ENCODE measurements at regions not wholly inside any gene's neighbourhood (a gene's known extent, or its start where the extent isn't known, plus 50 kb on each side); places are given as distances from the start of the nearest gene placed in this dataset.
"Not testable (repeated sequence)": the region's sequence is repeated elsewhere in the genome, so short reads cannot be mapped to it uniquely, and the experiment has no call there.

DNA sequence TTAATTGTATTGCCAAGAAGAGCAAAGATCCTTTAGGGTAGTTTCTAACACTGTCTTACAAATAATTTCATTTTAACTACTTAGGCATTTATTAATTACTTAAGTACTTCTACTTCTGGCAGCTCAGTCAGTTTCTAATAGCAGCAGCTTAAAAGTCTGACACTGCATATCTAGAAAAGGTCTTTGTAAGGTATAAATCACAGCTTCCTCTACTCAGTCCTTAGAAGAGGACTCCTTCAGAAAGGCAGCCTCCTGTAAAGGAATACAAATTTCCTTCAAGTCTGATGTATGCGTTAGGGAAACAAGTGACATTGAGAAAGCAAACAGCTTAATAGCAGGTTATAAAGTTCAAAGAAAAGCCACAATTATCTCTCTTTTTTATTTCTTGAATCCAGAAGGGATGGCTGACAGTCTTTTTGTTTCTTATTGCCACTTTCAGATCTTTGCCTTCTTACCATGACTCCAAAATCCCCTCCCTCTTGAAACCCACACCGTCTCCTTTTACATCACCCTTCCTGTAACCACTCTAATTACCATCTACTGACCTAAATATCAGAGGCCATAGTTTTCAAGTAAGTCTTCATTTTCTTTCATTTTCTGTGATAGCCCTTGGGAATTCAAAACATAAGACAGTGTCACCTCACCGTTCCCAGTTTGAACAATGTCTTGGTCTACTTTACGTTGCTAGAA, 109.5 kb downstream of the CGGBP1 start:
- Histone ChIP-seq H3K36me3 (ENCODE audit: control insufficient read depth in 4 of 4, insufficient read depth in 3 of 4, low read depth in 1 of 4, low read length in 3 of 4) (no peaks in the 10 kb centered on the region), H3K4me1 (ENCODE audit: control insufficient read depth in 4 of 4, insufficient read depth in 4 of 4, low read length in 3 of 4) (no peaks in the 10 kb centered on the region), H3K9ac (ENCODE audit: low read depth in 1 of 2, low read length in 2 of 2) (no peak overlapping the region), H3K9me3 (ENCODE audit: control insufficient read depth in 4 of 4, low read length in 3 of 4) (no peaks in the 10 kb centered on the region), H3K4me3 (ENCODE audit: low read depth in 1 of 3, low read length in 3 of 3) (no peak overlapping the region), H3K27me3 (ENCODE audit: control insufficient read depth in 4 of 4, insufficient read depth in 4 of 4, low read length in 3 of 4) (peaks cover 0 to 2% (median 0%) of the 10 kb centered on the region in 4 donors), H3K27ac (ENCODE audit: low read depth in 1 of 2, low read length in 2 of 2) (no peak overlapping the region)
- TF ChIP-seq SP1 (IDR thresholded peaks at IDR 0.05) (no peak), HNF4A (conservative IDR thresholded peaks at IDR 0.05) (no peak), RXRA (IDR thresholded peaks at IDR 0.05) (no peak), GABPA (IDR thresholded peaks at IDR 0.05 in 1 of 2, conservative IDR thresholded peaks at IDR 0.05 in 1 of 2) (no peak), NR2F2 (IDR thresholded peaks at IDR 0.05) (no peak), FOXA2 (IDR thresholded peaks at IDR 0.05) (no peak), YY1 (IDR thresholded peaks at IDR 0.05) (no peak), EGR1 (IDR thresholded peaks at IDR 0.05; ENCODE audit: low read depth in 2 of 2) (no peak), FOXA1 (IDR thresholded peaks at IDR 0.05) (no peak), JUND (IDR thresholded peaks at IDR 0.05) (no peak), HNF4G (IDR thresholded peaks at IDR 0.05) (no peak), TAF1 (conservative IDR thresholded peaks at IDR 0.05) (no peak)
- TF ChIP-seq, protein P1, sequence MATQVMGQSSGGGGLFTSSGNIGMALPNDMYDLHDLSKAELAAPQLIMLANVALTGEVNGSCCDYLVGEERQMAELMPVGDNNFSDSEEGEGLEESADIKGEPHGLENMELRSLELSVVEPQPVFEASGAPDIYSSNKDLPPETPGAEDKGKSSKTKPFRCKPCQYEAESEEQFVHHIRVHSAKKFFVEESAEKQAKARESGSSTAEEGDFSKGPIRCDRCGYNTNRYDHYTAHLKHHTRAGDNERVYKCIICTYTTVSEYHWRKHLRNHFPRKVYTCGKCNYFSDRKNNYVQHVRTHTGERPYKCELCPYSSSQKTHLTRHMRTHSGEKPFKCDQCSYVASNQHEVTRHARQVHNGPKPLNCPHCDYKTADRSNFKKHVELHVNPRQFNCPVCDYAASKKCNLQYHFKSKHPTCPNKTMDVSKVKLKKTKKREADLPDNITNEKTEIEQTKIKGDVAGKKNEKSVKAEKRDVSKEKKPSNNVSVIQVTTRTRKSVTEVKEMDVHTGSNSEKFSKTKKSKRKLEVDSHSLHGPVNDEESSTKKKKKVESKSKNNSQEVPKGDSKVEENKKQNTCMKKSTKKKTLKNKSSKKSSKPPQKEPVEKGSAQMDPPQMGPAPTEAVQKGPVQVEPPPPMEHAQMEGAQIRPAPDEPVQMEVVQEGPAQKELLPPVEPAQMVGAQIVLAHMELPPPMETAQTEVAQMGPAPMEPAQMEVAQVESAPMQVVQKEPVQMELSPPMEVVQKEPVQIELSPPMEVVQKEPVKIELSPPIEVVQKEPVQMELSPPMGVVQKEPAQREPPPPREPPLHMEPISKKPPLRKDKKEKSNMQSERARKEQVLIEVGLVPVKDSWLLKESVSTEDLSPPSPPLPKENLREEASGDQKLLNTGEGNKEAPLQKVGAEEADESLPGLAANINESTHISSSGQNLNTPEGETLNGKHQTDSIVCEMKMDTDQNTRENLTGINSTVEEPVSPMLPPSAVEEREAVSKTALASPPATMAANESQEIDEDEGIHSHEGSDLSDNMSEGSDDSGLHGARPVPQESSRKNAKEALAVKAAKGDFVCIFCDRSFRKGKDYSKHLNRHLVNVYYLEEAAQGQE (IDR thresholded peaks at IDR 0.05) = no peak
- TF ChIP-seq, protein P2, sequence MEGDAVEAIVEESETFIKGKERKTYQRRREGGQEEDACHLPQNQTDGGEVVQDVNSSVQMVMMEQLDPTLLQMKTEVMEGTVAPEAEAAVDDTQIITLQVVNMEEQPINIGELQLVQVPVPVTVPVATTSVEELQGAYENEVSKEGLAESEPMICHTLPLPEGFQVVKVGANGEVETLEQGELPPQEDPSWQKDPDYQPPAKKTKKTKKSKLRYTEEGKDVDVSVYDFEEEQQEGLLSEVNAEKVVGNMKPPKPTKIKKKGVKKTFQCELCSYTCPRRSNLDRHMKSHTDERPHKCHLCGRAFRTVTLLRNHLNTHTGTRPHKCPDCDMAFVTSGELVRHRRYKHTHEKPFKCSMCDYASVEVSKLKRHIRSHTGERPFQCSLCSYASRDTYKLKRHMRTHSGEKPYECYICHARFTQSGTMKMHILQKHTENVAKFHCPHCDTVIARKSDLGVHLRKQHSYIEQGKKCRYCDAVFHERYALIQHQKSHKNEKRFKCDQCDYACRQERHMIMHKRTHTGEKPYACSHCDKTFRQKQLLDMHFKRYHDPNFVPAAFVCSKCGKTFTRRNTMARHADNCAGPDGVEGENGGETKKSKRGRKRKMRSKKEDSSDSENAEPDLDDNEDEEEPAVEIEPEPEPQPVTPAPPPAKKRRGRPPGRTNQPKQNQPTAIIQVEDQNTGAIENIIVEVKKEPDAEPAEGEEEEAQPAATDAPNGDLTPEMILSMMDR (IDR thresholded peaks at IDR 0.05; ENCODE audit: low read depth, low read length, missing input control) = no peak
- TF ChIP-seq, protein P3, sequence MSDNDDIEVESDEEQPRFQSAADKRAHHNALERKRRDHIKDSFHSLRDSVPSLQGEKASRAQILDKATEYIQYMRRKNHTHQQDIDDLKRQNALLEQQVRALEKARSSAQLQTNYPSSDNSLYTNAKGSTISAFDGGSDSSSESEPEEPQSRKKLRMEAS (IDR thresholded peaks at IDR 0.05) = no peak
- TF ChIP-seq, protein P4, sequence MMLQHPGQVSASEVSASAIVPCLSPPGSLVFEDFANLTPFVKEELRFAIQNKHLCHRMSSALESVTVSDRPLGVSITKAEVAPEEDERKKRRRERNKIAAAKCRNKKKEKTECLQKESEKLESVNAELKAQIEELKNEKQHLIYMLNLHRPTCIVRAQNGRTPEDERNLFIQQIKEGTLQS (IDR thresholded peaks at IDR 0.05) = no peak
- TF ChIP-seq, protein P5, sequence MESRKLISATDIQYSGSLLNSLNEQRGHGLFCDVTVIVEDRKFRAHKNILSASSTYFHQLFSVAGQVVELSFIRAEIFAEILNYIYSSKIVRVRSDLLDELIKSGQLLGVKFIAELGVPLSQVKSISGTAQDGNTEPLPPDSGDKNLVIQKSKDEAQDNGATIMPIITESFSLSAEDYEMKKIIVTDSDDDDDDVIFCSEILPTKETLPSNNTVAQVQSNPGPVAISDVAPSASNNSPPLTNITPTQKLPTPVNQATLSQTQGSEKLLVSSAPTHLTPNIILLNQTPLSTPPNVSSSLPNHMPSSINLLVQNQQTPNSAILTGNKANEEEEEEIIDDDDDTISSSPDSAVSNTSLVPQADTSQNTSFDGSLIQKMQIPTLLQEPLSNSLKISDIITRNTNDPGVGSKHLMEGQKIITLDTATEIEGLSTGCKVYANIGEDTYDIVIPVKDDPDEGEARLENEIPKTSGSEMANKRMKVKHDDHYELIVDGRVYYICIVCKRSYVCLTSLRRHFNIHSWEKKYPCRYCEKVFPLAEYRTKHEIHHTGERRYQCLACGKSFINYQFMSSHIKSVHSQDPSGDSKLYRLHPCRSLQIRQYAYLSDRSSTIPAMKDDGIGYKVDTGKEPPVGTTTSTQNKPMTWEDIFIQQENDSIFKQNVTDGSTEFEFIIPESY (IDR thresholded peaks at IDR 0.05) = no peak
- WGBS = 68% methylated on average over 4 of the region's 4 CpGs
- DNase-seq (ENCODE audit: low spot score) = no peak

DNA sequence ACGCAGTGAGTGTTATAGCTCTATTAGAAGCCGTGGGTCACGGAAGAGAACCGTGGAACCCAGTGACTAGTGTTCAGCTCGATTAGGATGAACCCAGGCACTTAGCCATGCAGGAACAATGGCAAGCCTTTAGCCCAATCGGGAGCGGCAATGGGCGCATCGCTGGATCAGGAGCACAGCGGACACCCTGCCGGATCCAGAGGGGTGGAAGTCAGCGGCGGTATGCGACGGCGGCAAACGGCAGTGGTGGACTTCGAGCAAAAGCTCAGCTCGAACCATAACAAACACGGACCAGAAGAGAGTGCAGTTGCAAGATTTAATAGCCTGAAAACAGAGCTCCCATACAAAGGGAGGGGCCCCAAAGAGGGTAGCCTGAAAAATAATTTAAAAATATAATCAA, 112.8 kb downstream of the CGGBP1 start:
- not testable (repeated sequence) for H3K27ac ChIP-seq (ENCODE audit: low read depth in 1 of 2, low read length in 2 of 2); DNase-seq (ENCODE audit: low spot score); H3K4me3 ChIP-seq (ENCODE audit: low read depth in 1 of 3, low read length in 3 of 3); H3K36me3 ChIP-seq (ENCODE audit: control insufficient read depth in 4 of 4, insufficient read depth in 3 of 4, low read depth in 1 of 4, low read length in 3 of 4); H3K27me3 ChIP-seq (ENCODE audit: control insufficient read depth in 4 of 4, insufficient read depth in 4 of 4, low read length in 3 of 4); H3K4me1 ChIP-seq (ENCODE audit: control insufficient read depth in 4 of 4, insufficient read depth in 4 of 4, low read length in 3 of 4); H3K9ac ChIP-seq (ENCODE audit: low read depth in 1 of 2, low read length in 2 of 2); H3K9me3 ChIP-seq (ENCODE audit: control insufficient read depth in 4 of 4, low read length in 3 of 4)
- WGBS = 90% methylated on average over 20 of the region's 20 CpGs

DNA sequence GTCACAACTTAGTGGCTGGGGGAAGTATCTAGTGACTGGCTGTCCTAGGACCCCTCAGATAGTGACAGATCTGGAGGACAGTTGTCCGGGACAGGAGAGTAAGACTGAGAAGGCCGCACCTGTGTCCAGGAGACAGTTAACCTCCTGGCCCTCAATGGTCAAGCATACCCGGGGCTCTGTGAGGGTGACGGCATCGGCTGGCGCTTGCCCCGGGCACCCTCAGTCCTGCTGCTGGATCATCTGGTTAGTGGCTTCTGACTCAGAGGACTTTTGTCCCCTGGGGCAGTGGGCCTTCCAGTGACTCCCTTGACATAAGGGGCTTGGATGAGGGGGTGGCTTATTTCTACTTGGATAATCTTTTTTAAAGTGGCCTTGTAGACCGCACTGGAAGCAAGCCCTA, 116.5 kb downstream of the CGGBP1 start:
- not testable (repeated sequence) for DNase-seq (ENCODE audit: low spot score)

More for the DNA sequence above, 116.5 kb downstream of the CGGBP1 start:
- H3K36me3 ChIP-seq (ENCODE audit: control insufficient read depth in 4 of 4, insufficient read depth in 3 of 4, low read depth in 1 of 4, low read length in 3 of 4); H3K27ac ChIP-seq (ENCODE audit: low read depth in 1 of 2, low read length in 2 of 2); H3K4me1 ChIP-seq (ENCODE audit: control insufficient read depth in 4 of 4, insufficient read depth in 4 of 4, low read length in 3 of 4); H3K27me3 ChIP-seq (ENCODE audit: control insufficient read depth in 4 of 4, insufficient read depth in 4 of 4, low read length in 3 of 4); H3K9ac ChIP-seq (ENCODE audit: low read depth in 1 of 2, low read length in 2 of 2); H3K4me3 ChIP-seq (ENCODE audit: low read depth in 1 of 3, low read length in 3 of 3); H3K9me3 ChIP-seq (ENCODE audit: control insufficient read depth in 4 of 4, low read length in 3 of 4): not testable (repeated sequence)
- WGBS = 93% methylated on average over 8 of the region's 8 CpGs

All from liver (tissue), 8 donors.